HG02610 (cell line): ENCODE measurements at regions not wholly inside any gene's neighbourhood (a gene's known extent, or its start where the extent isn't known, plus 50 kb on each side); places are given as distances from the start of the nearest gene placed in this dataset.
"Not testable (repeated sequence)": the region's sequence is repeated elsewhere in the genome, so short reads cannot be mapped to it uniquely, and the experiment has no call there.

Experiments
- ATAC-seq: cut with Tn5 transposase; IDR thresholded peaks from one replicate; pipeline ENCODE4 v1.9.1; 2021; ENCODE audit warnings: mild to moderate bottlenecking, moderate library complexity; ENCODE audit not compliant: unreplicated experiment

DNA sequence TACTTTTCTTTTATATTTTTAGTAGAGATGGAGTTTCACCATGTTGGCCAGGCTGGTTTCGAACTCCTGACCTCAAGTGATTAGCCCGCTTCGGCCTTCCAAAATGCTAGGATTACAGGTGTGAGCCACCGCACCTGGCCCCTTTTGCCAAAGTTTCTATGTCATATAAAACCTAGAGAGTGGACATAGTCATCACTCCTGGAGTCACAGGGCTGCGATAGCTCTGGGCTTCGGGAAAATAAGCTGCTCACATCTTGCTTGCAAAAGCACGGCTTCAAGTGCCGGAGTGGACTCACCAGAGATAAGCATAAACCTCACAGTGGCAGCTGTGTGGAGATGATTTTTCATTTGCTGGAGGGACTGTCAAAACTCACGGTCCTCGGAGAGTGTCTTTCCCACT, 171.2 kb downstream of the TEX29 start:
- no peak for ATAC-seq

- no peak for ATAC-seq
These were observed 172.0 kb downstream of the TEX29 start for GRCh38 chr13:111492341-111492950.

GRCh38 chr13:111492958-111493357, 172.5 kb downstream of the TEX29 start:
- ATAC-seq = no peak

GRCh38 chr13:111493468-111493867, 173.0 kb downstream of the TEX29 start:
- ATAC-seq = no peak

DNA sequence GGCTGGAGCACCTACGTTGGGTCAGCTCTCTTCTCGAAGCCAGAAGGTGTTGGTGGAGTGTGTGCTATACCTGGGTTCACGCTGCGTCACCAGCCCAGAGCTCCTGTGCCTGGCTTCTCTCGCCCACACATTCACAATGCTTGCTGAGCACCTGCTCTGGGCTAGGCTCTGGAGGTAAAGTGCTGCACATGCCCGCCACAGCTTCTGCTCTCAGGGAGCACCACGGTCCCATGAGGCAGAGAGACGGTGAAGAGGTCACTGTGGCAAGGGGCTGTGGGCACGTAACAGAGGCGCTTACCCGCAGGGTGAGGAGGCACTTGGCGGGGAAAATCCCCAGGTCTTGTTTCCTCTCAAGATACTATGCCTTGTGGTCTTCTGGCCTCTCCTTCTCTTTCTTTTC, 174.2 kb downstream of the TEX29 start:
- no peak for ATAC-seq

DNA sequence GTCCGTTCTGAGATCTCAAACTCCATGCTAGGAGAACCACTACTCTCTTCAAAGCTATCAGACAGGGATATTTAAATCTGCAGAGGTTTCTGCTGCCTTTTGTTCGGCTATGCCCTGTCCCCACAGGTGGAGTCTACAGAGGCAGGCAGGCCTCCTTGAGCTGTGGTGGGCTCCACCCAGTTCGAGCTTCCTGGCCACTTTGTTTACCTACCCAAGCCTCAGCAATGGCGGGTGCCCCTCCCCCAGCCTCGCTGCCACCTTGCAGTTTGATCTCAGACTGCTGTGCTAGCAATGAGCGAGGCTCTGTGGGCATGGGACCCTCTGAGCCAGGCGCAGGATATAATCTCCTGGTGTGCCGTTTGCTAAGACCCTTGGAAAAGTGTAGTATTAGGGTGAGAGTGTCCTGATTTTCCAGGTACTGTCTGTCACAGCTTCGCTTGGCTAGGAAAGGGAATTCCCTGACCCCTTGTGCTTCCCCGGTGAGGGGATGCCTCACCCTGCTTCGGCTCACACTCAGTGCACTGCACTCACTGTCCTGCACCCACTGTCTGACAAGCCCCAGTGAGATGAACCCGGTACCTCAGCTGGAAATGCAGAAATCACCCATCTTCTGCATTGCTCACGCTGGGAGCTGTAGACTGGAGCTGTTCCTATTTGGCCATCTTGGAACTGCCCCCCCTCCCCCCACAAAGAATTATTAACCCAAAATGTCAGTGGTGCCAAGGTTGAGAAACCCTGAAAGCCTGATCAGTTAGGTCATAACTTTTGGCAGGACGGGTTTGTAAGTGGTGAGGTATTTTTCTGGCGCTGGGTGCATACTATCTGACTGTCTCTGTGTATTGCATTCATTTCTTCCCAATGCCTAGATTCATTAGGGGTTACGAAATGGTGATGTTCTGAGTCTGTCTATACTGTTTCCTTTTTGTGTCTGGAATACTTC, 181.4 kb downstream of the TEX29 start:
- ATAC-seq = not testable (repeated sequence)

DNA sequence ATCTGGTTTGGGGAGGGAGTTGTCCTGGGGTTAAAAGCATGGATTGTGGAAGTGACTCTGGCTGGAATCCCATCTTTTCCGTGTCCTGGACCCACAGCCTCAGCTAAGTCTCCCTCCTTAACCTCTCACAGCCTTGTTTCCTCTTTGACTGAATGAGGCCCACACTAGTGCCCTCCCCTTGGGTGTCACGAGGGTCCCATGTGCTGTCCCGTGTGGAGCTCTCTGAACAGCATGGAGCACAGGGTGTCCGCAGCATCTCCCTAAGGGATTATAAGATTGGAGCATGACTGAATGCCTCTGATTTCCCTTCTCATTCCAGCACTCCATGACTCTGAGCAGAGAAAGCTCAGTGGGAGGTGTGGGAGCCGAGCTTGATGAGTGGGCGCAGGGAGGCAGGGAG, 182.5 kb downstream of the TEX29 start:
- ATAC-seq = no peak

GRCh38 chr13:111503376-111503775, 182.9 kb downstream of the TEX29 start:
- no peak for ATAC-seq

DNA sequence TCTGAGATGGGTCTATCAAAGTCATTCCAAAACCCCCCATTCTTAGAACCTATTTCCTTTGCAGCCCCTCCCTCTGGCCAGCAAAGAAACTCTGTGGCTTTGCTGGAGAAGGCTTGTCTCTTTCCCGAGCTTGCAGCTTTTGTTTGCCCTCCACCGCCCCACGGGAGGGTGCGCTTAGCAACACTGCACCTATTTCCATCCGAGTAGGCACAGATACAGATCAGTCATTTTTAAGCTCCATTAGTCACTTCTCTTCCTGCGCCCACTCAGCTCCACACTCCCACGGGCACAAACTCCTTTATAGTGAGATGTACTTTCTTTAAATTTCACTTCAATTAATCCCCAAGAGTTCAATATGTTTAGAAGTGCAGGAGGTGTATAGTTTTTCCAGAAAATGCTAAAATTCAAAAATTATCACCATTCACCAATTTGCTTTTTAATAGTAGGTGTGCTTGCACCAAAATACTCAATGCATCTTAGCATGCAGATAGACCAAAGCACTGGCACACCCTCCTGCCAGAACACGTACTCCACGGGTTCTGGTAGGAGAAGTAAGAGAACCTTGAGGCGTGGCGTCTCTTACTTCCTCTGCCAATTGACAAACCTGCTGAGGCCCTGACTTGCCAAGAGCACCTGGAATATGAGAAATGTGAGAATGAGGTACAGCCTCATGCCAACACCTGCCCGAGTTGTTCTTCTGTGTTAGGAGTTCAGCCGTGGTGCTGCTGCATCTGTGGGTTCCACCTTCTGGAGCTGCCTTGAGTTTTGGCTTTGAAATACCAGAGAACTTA, 183.7 kb downstream of the TEX29 start:
- no peak for ATAC-seq

GRCh38 chr13:111505175-111505777, 184.8 kb downstream of the TEX29 start:
- no peak for ATAC-seq

DNA sequence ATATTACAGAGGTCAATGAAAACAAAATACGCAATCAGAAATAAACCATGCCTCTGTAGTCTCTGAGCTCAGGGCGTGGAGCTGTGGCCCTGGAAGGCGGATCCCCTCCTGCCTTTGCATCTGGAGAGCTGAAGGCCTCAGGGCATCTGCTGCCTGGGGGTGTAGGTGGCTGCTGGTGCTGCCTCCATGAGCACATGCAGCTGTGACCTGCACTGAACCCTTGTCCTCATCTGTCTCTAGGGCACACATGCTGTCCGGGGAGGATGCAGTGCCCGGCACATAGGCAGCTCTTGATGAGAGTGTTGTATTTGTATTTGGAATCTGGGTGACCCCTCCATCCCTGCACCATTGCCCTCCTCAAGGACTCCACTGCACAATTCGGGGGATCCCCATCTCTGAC, 185.7 kb downstream of the TEX29 start:
- no peak for ATAC-seq

- no peak for ATAC-seq
These were observed 186.2 kb downstream of the TEX29 start for GRCh38 chr13:111506621-111507020.

GRCh38 chr13:111508164-111508870, 187.9 kb downstream of the TEX29 start:
- ATAC-seq = no peak

DNA sequence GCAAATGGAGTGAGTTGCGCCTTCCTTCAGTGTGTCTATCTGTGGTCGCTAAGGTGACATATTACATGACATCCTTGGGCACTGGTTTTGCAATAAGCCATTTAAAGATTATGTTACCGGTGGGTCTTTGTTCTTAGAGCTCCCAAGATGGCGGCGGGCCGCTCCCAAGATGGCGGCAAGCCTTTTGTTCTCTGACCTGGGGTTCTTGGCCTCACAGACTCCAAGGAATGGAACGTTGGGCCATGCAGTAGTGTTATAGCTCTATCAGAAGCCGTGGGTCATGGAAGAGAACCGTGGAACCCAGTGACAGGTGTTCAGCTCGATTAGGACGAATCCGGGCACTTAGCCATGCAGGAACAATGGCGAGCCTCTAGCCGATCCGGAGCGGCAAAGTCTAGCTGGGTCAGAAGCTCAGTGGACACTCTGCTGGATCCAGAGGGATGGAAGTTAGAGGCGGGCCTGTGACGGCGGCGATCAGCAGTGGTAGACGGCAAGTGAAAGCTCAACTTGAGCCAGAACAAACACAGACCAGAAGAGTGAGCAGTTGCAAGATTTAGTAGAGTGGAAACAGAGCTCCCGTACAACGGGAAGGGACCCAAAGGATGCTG, 188.6 kb downstream of the TEX29 start:
- no peak for ATAC-seq

GRCh38 chr13:111510502-111511218, 190.2 kb downstream of the TEX29 start:
- no peak for ATAC-seq

- no peak for ATAC-seq
These were observed 190.8 kb downstream of the TEX29 start for GRCh38 chr13:111511219-111511732.

- ATAC-seq = no peak
These were observed 191.5 kb downstream of the TEX29 start for GRCh38 chr13:111511805-111512504.

DNA sequence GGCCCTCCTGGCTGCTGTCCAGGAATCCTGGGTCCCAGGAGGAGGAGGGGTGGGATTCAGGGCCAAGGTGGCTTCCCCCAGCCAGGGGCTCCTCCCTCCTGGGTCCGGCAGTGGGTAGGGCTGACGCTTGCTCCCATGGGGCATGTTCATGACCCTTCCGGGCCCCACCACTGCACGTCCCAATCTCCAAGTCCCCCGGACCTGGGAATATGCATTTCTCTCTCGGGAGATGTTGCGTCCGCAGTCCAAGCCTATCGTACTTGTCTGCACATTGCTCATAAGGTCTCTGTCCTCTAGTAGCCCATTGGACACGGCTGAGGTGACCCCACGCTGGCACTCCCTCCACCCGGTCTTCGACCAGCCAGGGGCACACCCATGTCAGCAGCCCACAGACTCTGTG, 192.3 kb downstream of the TEX29 start:
- ATAC-seq = no peak
